Sigmoid colon (tissue), 4 donors: ENCODE measurements at regions not wholly inside any gene's neighbourhood (a gene's known extent, or its start where the extent isn't known, plus 50 kb on each side); places are given as distances from the start of the nearest gene placed in this dataset.

Source experiments
- EP300 ChIP-seq, 4 donors: sonication (generic); formaldehyde crosslinking; IDR thresholded peaks; one replicate each; pipeline ENCODE4 v1.6.1; 2017; ENCODE audit warnings: antibody characterized with exemption in 4 of 4
- POLR2A ChIP-seq, 2 donors: fragments of 450-650 bp; IDR thresholded peaks; one replicate each; pipeline ENCODE4 v1.6.1; 2016; ENCODE audit warnings: antibody characterized with exemption in 2 of 2, mild to moderate bottlenecking in 2 of 2, moderate library complexity in 2 of 2
- POLR2AphosphoS5 ChIP-seq, 4 donors: sonication (generic); formaldehyde crosslinking; IDR thresholded peaks; one replicate each; pipeline ENCODE4 v1.6.1; 2017; ENCODE audit warnings: antibody characterized with exemption in 4 of 4
- TF ChIP-seq, protein P1 (sequence below), 4 experiments: fragments of 450-650 bp in 3 of 4; fragments of 200-600 bp in 1 of 4; IDR thresholded peaks; one replicate each; pipeline ENCODE4 v1.5.1; 2016 to 2019; ENCODE audit warnings: antibody characterized with exemption in 4 of 4, mild to moderate bottlenecking in 3 of 4, moderate library complexity in 2 of 4

DNA sequence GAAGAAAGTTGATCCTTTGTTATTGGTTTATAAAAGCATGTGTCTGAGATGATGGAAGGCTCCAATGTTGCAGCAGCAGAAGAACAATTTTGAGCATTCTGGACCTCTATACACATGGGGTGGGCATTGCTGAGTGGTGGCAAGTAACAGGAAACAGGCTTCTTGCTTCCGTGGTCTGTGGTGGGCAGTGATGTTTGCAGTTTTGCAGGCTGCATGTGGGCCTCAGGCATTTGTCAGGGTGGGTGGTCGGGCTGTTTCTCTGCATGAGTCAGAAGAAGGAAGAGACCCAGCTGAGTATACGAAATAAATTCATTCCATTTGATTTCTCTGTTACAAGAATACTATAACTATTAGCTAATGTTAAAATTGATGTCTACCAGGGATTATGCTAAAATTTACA lies 239.5 kb upstream of the COL3A1 start:
- TF ChIP-seq, protein P1, sequence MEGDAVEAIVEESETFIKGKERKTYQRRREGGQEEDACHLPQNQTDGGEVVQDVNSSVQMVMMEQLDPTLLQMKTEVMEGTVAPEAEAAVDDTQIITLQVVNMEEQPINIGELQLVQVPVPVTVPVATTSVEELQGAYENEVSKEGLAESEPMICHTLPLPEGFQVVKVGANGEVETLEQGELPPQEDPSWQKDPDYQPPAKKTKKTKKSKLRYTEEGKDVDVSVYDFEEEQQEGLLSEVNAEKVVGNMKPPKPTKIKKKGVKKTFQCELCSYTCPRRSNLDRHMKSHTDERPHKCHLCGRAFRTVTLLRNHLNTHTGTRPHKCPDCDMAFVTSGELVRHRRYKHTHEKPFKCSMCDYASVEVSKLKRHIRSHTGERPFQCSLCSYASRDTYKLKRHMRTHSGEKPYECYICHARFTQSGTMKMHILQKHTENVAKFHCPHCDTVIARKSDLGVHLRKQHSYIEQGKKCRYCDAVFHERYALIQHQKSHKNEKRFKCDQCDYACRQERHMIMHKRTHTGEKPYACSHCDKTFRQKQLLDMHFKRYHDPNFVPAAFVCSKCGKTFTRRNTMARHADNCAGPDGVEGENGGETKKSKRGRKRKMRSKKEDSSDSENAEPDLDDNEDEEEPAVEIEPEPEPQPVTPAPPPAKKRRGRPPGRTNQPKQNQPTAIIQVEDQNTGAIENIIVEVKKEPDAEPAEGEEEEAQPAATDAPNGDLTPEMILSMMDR (IDR thresholded peaks at IDR 0.05) = no peak
- TF ChIP-seq POLR2AphosphoS5 (IDR thresholded peaks at IDR 0.05) = no peak
- no peak for TF ChIP-seq POLR2A (IDR thresholded peaks at IDR 0.05)
- TF ChIP-seq EP300 (IDR thresholded peaks at IDR 0.05) = no peak
